PFSK-1 (cell line): ENCODE measurements at regions not wholly inside any gene's neighbourhood (a gene's known extent, or its start where the extent isn't known, plus 50 kb on each side); places are given as distances from the start of the nearest gene placed in this dataset.

Experiments
- POLR2AphosphoS5 ChIP-seq: IDR thresholded peaks from 2 replicates; pipeline ENCODE4 v1.6.1; 2012; ENCODE audit warnings: low read depth, mild to moderate bottlenecking, control low read depth, low read length, moderate library complexity
- SIN3A ChIP-seq: IDR thresholded peaks from 2 replicates; pipeline ENCODE4 v1.6.1; 2012; ENCODE audit warnings: mild to moderate bottlenecking, low read length, moderate library complexity, borderline replicate concordance; ENCODE audit not compliant: insufficient read depth
- TAF1 ChIP-seq: IDR thresholded peaks from 2 replicates; pipeline ENCODE4 v1.6.1; 2012; ENCODE audit warnings: low read length, control low read depth, borderline replicate concordance; ENCODE audit not compliant: insufficient read depth
- TF ChIP-seq, protein P1 (sequence below), 2 experiments: IDR thresholded peaks; 2 replicates each; pipeline versions ENCODE4 v1.6.1 to v1.8.0; 2011 to 2012; ENCODE audit warnings: low read depth in 2 of 2, low read length in 2 of 2, control low read depth in 1 of 2, inconsistent platforms in 1 of 2, mild to moderate bottlenecking in 1 of 2, moderate library complexity in 1 of 2; ENCODE audit not compliant: insufficient read depth in 1 of 2

GRCh38 chr4:25984796-25985195 is 70.8 kb downstream of the SMIM20 start:
- TF ChIP-seq TAF1 = no peak
- TF ChIP-seq, protein P1, sequence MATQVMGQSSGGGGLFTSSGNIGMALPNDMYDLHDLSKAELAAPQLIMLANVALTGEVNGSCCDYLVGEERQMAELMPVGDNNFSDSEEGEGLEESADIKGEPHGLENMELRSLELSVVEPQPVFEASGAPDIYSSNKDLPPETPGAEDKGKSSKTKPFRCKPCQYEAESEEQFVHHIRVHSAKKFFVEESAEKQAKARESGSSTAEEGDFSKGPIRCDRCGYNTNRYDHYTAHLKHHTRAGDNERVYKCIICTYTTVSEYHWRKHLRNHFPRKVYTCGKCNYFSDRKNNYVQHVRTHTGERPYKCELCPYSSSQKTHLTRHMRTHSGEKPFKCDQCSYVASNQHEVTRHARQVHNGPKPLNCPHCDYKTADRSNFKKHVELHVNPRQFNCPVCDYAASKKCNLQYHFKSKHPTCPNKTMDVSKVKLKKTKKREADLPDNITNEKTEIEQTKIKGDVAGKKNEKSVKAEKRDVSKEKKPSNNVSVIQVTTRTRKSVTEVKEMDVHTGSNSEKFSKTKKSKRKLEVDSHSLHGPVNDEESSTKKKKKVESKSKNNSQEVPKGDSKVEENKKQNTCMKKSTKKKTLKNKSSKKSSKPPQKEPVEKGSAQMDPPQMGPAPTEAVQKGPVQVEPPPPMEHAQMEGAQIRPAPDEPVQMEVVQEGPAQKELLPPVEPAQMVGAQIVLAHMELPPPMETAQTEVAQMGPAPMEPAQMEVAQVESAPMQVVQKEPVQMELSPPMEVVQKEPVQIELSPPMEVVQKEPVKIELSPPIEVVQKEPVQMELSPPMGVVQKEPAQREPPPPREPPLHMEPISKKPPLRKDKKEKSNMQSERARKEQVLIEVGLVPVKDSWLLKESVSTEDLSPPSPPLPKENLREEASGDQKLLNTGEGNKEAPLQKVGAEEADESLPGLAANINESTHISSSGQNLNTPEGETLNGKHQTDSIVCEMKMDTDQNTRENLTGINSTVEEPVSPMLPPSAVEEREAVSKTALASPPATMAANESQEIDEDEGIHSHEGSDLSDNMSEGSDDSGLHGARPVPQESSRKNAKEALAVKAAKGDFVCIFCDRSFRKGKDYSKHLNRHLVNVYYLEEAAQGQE (IDR thresholded peaks at IDR 0.05; ENCODE audit: insufficient read depth in 1 of 2, low read depth in 2 of 2, low read length in 2 of 2) = no peak
- TF ChIP-seq POLR2AphosphoS5 = no peak
- TF ChIP-seq SIN3A = no peak
